Keratinocyte (primary cell): ENCODE measurements at regions not wholly inside any gene's neighbourhood (a gene's known extent, or its start where the extent isn't known, plus 50 kb on each side); places are given as distances from the start of the nearest gene placed in this dataset.

ENCODE experiments used
- DNase-seq: peaks from one replicate; pipeline ENCODE4 v3.0.0-alpha.2; 2011; ENCODE audit warnings: low read depth, missing footprints, low spot score
- FAIRE-seq: peaks from 2 replicates; lab custom pipeline; 2011; peaks lifted over from hg19 to GRCh38; lab: Jason Lieb, UNC
- H2AFZ ChIP-seq: 2 replicates; pipeline ENCODE4 v1.6.0; 2012; ENCODE audit warnings: low read length, control low read depth, inconsistent platforms; ENCODE audit not compliant: control insufficient read depth
- H3K27ac ChIP-seq: 2 replicates; pipeline ENCODE4 v1.5.1; 2011; ENCODE audit warnings: low read length; ENCODE audit not compliant: control insufficient read depth, insufficient read depth
- H3K27me3 ChIP-seq: 3 replicates; pipeline ENCODE4 v1.6.0; 2011; ENCODE audit warnings: low read length; ENCODE audit not compliant: control insufficient read depth, insufficient read depth; ENCODE audit errors: extremely low read depth
- H3K36me3 ChIP-seq, 2 experiments: 2 replicates in 1 of 2; 3 replicates in 1 of 2; pipeline ENCODE4 v1.5.1; 2011; ENCODE audit warnings: low read length in 2 of 2, mild to moderate bottlenecking in 1 of 2; ENCODE audit not compliant: control insufficient read depth in 2 of 2, insufficient read depth in 2 of 2; ENCODE audit errors: extremely low read depth in 1 of 2
- H3K4me1 ChIP-seq: 3 replicates; pipeline ENCODE4 v1.5.1; 2011; ENCODE audit warnings: low read length; ENCODE audit not compliant: control insufficient read depth, insufficient read depth; ENCODE audit errors: extremely low read depth
- H3K4me2 ChIP-seq: 3 replicates; pipeline ENCODE4 v1.6.0; 2011; ENCODE audit warnings: low read depth, low read length; ENCODE audit not compliant: control insufficient read depth, insufficient read depth; ENCODE audit errors: extremely low read depth
- H3K4me3 ChIP-seq, 3 experiments: fragments of 200-600 bp in 1 of 3; sonication (generic) in 1 of 3; 2 replicates in 2 of 3; 3 replicates in 1 of 3; pipeline ENCODE4 v1.5.1; 2011 to 2016; ENCODE audit warnings: low read length in 3 of 3, mild to moderate bottlenecking in 3 of 3, control low read depth in 2 of 3, inconsistent platforms in 1 of 3, low read depth in 1 of 3, mixed read lengths in 1 of 3, mixed run types in 1 of 3, moderate library complexity in 1 of 3; ENCODE audit not compliant: control insufficient read depth in 2 of 3, insufficient read depth in 2 of 3; ENCODE audit errors: extremely low read depth in 1 of 3
- H3K79me2 ChIP-seq: 2 replicates; pipeline ENCODE4 v1.6.0; 2012; ENCODE audit warnings: low read length; ENCODE audit not compliant: control insufficient read depth, insufficient read depth
- H3K9ac ChIP-seq: 3 replicates; pipeline ENCODE4 v1.6.0; 2011; ENCODE audit warnings: low read length; ENCODE audit not compliant: control insufficient read depth, insufficient read depth; ENCODE audit errors: extremely low read depth
- H3K9me1 ChIP-seq: 3 replicates; pipeline ENCODE4 v1.6.0; 2011; ENCODE audit warnings: low read length; ENCODE audit not compliant: control insufficient read depth, insufficient read depth; ENCODE audit errors: extremely low read depth
- H3K9me3 ChIP-seq: 2 replicates; pipeline ENCODE4 v1.5.1; 2012; ENCODE audit warnings: low read depth, low read length; ENCODE audit not compliant: control insufficient read depth
- H4K20me1 ChIP-seq: 3 replicates; pipeline ENCODE4 v1.6.0; 2011; ENCODE audit warnings: low read length; ENCODE audit not compliant: control insufficient read depth, insufficient read depth; ENCODE audit errors: extremely low read depth
- EZH2 ChIP-seq: IDR thresholded peaks from one replicate; pipeline ENCODE4 v1.6.1; 2012; ENCODE audit warnings: inconsistent platforms, mild to moderate bottlenecking, low read length, moderate library complexity
- dilution Hi-C: fragments of 300-500 bp; cut with MboI; formaldehyde crosslinking; loops from one replicate; pipeline ENCODE4 v1.7.0; 2020; ENCODE audit warnings: low sequenced_read_pairs; ENCODE audit not compliant: extremely low pct_ligation_motif_present
- TF ChIP-seq, protein P1 (sequence below), 3 experiments: IDR thresholded peaks in 1 of 3; conservative IDR thresholded peaks in 1 of 3; optimal IDR thresholded peaks in 1 of 3; 2 replicates in 2 of 3; 3 replicates in 1 of 3; pipeline versions ENCODE3 to v1.5.1; 2011; ENCODE audit warnings: low read length in 3 of 3, mild to moderate bottlenecking in 3 of 3, moderate library complexity in 2 of 3, control low read depth in 1 of 3, inconsistent platforms in 1 of 3; ENCODE audit not compliant: insufficient read depth in 2 of 3; ENCODE audit errors: extremely low read depth in 1 of 3

DNA sequence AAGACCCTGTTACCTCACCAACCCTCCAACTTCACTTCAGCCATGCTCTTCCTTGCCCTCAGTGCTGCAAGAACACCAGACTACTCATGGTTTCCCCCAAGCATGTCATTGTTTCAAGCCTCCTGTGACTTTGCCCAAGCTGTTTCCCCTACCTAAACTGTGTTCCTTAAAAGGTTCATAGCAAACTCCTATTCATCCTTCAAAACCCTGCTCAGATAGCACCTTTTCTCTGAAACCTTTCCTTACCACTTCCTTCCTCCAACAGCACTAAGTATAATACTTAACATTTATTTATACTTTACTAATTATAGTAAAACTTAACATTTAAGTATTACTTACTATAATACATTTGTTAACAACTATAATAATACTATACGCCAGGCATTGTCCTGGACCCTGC, 136.2 kb downstream of the CCT6B start:
- dilution Hi-C loops, result no loop called here
- FAIRE-seq (no peak), DNase-seq (no peak)
- Histone ChIP-seq H3K4me1 (no peaks in the 10 kb centered on the region), H3K4me2 (no peak overlapping the region), H3K27me3 (no peaks in the 10 kb centered on the region), H3K9me1 (no peaks in the 10 kb centered on the region), H4K20me1 (peaks cover 2% of the 10 kb centered on the region), H2AFZ (no peak overlapping the region), H3K4me3 (no peak overlapping the region), H3K27ac (no peak overlapping the region), H3K36me3 (no peaks in the 10 kb centered on the region), H3K9me3 (no peaks in the 10 kb centered on the region), H3K9ac (no peak overlapping the region), H3K79me2 (no peaks in the 10 kb centered on the region)
- TF ChIP-seq, protein P1, sequence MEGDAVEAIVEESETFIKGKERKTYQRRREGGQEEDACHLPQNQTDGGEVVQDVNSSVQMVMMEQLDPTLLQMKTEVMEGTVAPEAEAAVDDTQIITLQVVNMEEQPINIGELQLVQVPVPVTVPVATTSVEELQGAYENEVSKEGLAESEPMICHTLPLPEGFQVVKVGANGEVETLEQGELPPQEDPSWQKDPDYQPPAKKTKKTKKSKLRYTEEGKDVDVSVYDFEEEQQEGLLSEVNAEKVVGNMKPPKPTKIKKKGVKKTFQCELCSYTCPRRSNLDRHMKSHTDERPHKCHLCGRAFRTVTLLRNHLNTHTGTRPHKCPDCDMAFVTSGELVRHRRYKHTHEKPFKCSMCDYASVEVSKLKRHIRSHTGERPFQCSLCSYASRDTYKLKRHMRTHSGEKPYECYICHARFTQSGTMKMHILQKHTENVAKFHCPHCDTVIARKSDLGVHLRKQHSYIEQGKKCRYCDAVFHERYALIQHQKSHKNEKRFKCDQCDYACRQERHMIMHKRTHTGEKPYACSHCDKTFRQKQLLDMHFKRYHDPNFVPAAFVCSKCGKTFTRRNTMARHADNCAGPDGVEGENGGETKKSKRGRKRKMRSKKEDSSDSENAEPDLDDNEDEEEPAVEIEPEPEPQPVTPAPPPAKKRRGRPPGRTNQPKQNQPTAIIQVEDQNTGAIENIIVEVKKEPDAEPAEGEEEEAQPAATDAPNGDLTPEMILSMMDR (optimal IDR thresholded peaks at IDR 0.05 in 1 of 3, IDR thresholded peaks at IDR 0.05 in 1 of 3, conservative IDR thresholded peaks at IDR 0.05 in 1 of 3; ENCODE audit: extremely low read depth in 1 of 3, insufficient read depth in 2 of 3, low read length in 3 of 3), result no peak
- TF ChIP-seq EZH2, result no peak

DNA sequence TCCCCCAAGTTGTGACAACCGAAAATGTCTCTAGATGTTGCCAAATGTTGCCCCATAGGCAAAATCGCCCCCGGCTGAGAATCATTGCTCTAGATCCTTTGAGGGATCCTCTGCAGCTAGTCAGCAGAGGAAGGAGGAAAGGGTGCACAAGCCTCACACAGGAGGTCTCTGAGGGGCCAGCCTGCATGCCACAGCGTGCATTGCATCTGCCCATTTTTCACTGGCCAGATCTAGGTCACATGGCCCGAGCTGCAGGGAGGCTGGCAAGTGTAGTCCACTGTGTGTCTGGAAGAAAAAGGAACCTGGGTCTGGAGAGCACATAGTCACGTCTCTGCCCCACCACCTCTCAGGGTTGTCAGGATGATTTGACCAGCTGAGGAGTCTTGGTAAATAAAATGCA, 138.2 kb downstream of the CCT6B start:
- DNase-seq, result no peak
- Histone ChIP-seq H3K9ac (no peak overlapping the region), H3K79me2 (no peaks in the 10 kb centered on the region), H3K4me3 (no peak overlapping the region), H3K27me3 (no peaks in the 10 kb centered on the region), H3K4me1 (no peaks in the 10 kb centered on the region), H3K27ac (no peak overlapping the region), H3K9me1 (no peaks in the 10 kb centered on the region), H3K4me2 (no peak overlapping the region), H4K20me1 (no peaks in the 10 kb centered on the region), H3K36me3 (no peaks in the 10 kb centered on the region), H3K9me3 (no peaks in the 10 kb centered on the region), H2AFZ (no peak overlapping the region)
- FAIRE-seq, result no peak
- dilution Hi-C loops, result no loop called here
- TF ChIP-seq, protein P1 (optimal IDR thresholded peaks at IDR 0.05 in 1 of 3, IDR thresholded peaks at IDR 0.05 in 1 of 3, conservative IDR thresholded peaks at IDR 0.05 in 1 of 3; ENCODE audit: extremely low read depth in 1 of 3, insufficient read depth in 2 of 3, low read length in 3 of 3), result no peak
- no peak for TF ChIP-seq EZH2
